ENCODE measurements at regions not wholly inside any gene's neighbourhood (a gene's known extent, or its start where the extent isn't known, plus 50 kb on each side); places are given as distances from the start of the nearest gene placed in this dataset.

GRCh38 chr3:17983106-17983505 lies 240.7 kb upstream of the TBC1D5 start:
- no peak overlapping the region for H2AFZ ChIP-seq (ENCODE audit: low read length)
- H3K9me3 ChIP-seq (ENCODE audit: insufficient read depth in 2 of 2, low read depth in 1 of 2, low read length in 1 of 2): no peaks in the 10 kb centered on the region
- no peak overlapping the region for H2BK15ac ChIP-seq (ENCODE audit: low read length)
- H2BK12ac ChIP-seq (ENCODE audit: low read depth, low read length): no peak overlapping the region
- H3K14ac ChIP-seq (ENCODE audit: insufficient read length): no peak overlapping the region
- 100% methylated on average over 3 of the region's 3 CpGs; no CpG with 5 or more reads in 1 of the 2 experiments for WGBS, 2 experiments (ENCODE audit: extremely low coverage in 1 of 2, insufficient coverage in 1 of 2, insufficient read length in 1 of 2, insufficient replicate concordance in 2 of 2, low coverage in 1 of 2, low lambda C conversion rate in 2 of 2, missing lambda C conversion rate in 1 of 2)
- no peak overlapping the region for H2BK20ac ChIP-seq (ENCODE audit: low read length)
- no peak overlapping the region for H3K56ac ChIP-seq (replicated peaks; ENCODE audit: insufficient read length, low read depth, low read length)
- H4K8ac ChIP-seq (ENCODE audit: extremely low read depth, insufficient read depth, low read length): no peak overlapping the region
- no peak overlapping the region for H3K4me2 ChIP-seq (ENCODE audit: insufficient read depth in 1 of 2, low read depth in 2 of 2, low read length in 2 of 2)
- DNase-seq (ENCODE audit: low read depth in 1 of 2, low spot score in 2 of 2) (no peak), FAIRE-seq (no peak)
- H3K9ac ChIP-seq (replicated peaks in 1 of 4; ENCODE audit: extremely low read depth in 1 of 4, low read depth in 3 of 4, low read length in 3 of 4): no peak overlapping the region
- no peak overlapping the region for H2BK5ac ChIP-seq (ENCODE audit: low read depth, low read length)
- no peak overlapping the region for H4K91ac ChIP-seq (replicated peaks; ENCODE audit: insufficient read length, low read length)
- H3K4me3 ChIP-seq (ENCODE audit: extremely low read depth in 1 of 4, insufficient read depth in 2 of 4, low read depth in 3 of 4, low read length in 4 of 4): no peak overlapping the region
- no peak overlapping the region for H3K23ac ChIP-seq (ENCODE audit: insufficient read length)
- no peak overlapping the region for H2BK120ac ChIP-seq (replicated peaks; ENCODE audit: low read depth, low read length)
- no peak overlapping the region for H3K4ac ChIP-seq (replicated peaks; ENCODE audit: insufficient read length, low read depth, low read length)
- H3K27ac ChIP-seq (ENCODE audit: low read depth, low read length): no peak overlapping the region
- CTCF ChIA-PET (ENCODE audit: partially characterized antibody): interaction anchor here (1.3 to 2.1 kb wide), 2 partner anchors 13 to 89 kb away, joined by 3 to 9 read pairs; no protein-coding TSS in a partner anchor
- no peak overlapping the region for H4K5ac ChIP-seq (ENCODE audit: insufficient read length, low read depth, low read length)
- no peaks in the 10 kb centered on the region for H3K79me1 ChIP-seq (ENCODE audit: low read depth, low read length)
- POLR2A ChIA-PET (ENCODE audit: partially characterized antibody): no interaction called here
- H2AK5ac ChIP-seq (ENCODE audit: low read depth, low read length): no peak overlapping the region
- no peaks in the 10 kb centered on the region for H3K27me3 ChIP-seq (replicated peaks in 1 of 4; ENCODE audit: control insufficient read depth in 3 of 4, extremely low read depth in 1 of 4, insufficient read depth in 3 of 4, low read length in 3 of 4)
- no peaks in the 10 kb centered on the region for H3K36me3 ChIP-seq (ENCODE audit: control insufficient read depth in 2 of 4, insufficient read depth in 4 of 4, low read length in 3 of 4)
- H4K20me1 ChIP-seq (replicated peaks in 1 of 2; ENCODE audit: control insufficient read depth in 1 of 2, insufficient read depth in 2 of 2, low read length in 2 of 2): no peaks in the 10 kb centered on the region
- no peaks in the 10 kb centered on the region for H3K23me2 ChIP-seq (ENCODE audit: low read depth, low read length)
- no peaks in the 10 kb centered on the region for H3K79me2 ChIP-seq (ENCODE audit: control insufficient read depth in 1 of 2, insufficient read depth in 2 of 2, low read length in 2 of 2)
- no peak overlapping the region for H3K18ac ChIP-seq (ENCODE audit: extremely low read depth, low read length)
- no peaks in the 10 kb centered on the region for H3K4me1 ChIP-seq (replicated peaks in 1 of 4; ENCODE audit: control insufficient read depth in 3 of 4, insufficient read depth in 4 of 4, low read length in 3 of 4)
- no peak for TF ChIP-seq RAD21 (IDR thresholded peaks at IDR 0.05 in 1 of 2, conservative IDR thresholded peaks at IDR 0.05 in 1 of 2; ENCODE audit: low read depth in 2 of 2, low read length in 2 of 2)
- no peak for TF ChIP-seq TEAD4 (IDR thresholded peaks at IDR 0.05; ENCODE audit: low read depth, low read length)
- TF ChIP-seq CREB1 (IDR thresholded peaks at IDR 0.05): no peak

Measured in H1 (cell line).